Upper lobe of left lung (tissue), 4 donors: ENCODE measurements at regions not wholly inside any gene's neighbourhood (a gene's known extent, or its start where the extent isn't known, plus 50 kb on each side); places are given as distances from the start of the nearest gene placed in this dataset.

Experiments
- EP300 ChIP-seq, 4 donors: sonication (generic); formaldehyde crosslinking; IDR thresholded peaks; one replicate each; pipeline ENCODE4 v1.5.1; 2017; ENCODE audit warnings: antibody characterized with exemption in 4 of 4, control low read depth in 2 of 4
- POLR2A ChIP-seq, 4 donors: fragments of 450-650 bp; IDR thresholded peaks; one replicate each; pipeline ENCODE4 v1.5.1; 2016 to 2017; ENCODE audit warnings: antibody characterized with exemption in 4 of 4, mild to moderate bottlenecking in 2 of 4
- POLR2AphosphoS5 ChIP-seq, 2 donors: sonication (generic); formaldehyde crosslinking; IDR thresholded peaks; one replicate each; pipeline ENCODE4 v1.5.1; 2017; ENCODE audit warnings: antibody characterized with exemption in 2 of 2
- TF ChIP-seq, protein P1 (sequence below), 6 experiments: fragments of 450-650 bp in 4 of 6; fragments of 200-600 bp in 2 of 6; sonication (generic) in 2 of 6; IDR thresholded peaks; one replicate each; pipeline ENCODE4 v1.5.1; 2016 to 2019; ENCODE audit warnings: antibody characterized with exemption in 6 of 6

- TF ChIP-seq, protein P1, sequence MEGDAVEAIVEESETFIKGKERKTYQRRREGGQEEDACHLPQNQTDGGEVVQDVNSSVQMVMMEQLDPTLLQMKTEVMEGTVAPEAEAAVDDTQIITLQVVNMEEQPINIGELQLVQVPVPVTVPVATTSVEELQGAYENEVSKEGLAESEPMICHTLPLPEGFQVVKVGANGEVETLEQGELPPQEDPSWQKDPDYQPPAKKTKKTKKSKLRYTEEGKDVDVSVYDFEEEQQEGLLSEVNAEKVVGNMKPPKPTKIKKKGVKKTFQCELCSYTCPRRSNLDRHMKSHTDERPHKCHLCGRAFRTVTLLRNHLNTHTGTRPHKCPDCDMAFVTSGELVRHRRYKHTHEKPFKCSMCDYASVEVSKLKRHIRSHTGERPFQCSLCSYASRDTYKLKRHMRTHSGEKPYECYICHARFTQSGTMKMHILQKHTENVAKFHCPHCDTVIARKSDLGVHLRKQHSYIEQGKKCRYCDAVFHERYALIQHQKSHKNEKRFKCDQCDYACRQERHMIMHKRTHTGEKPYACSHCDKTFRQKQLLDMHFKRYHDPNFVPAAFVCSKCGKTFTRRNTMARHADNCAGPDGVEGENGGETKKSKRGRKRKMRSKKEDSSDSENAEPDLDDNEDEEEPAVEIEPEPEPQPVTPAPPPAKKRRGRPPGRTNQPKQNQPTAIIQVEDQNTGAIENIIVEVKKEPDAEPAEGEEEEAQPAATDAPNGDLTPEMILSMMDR (IDR thresholded peaks at IDR 0.05) = no peak
- TF ChIP-seq POLR2A (IDR thresholded peaks at IDR 0.05) (no peak), POLR2AphosphoS5 (IDR thresholded peaks at IDR 0.05) (no peak), EP300 (IDR thresholded peaks at IDR 0.05) (no peak)
Measured at GRCh38 chr5:154625031-154625430, 130.1 kb upstream of the LARP1 start.
